Activated CD4-positive, alpha-beta T cell treated with anti-CD3 and anti-CD28 coated beads, Interleukin-10, Interleukin-2, amounts not matched to agents 100 ng/mL and 50 ng/mL, durations not matched to agents 16 hours and 8 hours (primary cell): ENCODE measurements at regions not wholly inside any gene's neighbourhood (a gene's known extent, or its start where the extent isn't known, plus 50 kb on each side); places are given as distances from the start of the nearest gene placed in this dataset.
A peak's percentile ranks its signal among the peaks of the same experiment; 100 is the strongest.
"Not testable (repeated sequence)": the region's sequence is repeated elsewhere in the genome, so short reads cannot be mapped to it uniquely, and the experiment has no call there.

Source experiments
- DNase-seq: peaks from one replicate; pipeline ENCODE4 v3.0.0-alpha.2; 2020

- no peak for DNase-seq
These were observed 200.4 kb downstream of the FOXD2 start for GRCh38 chr1:47638240-47638639.

GRCh38 chr1:47638713-47639112 is 200.9 kb downstream of the FOXD2 start:
- no peak for DNase-seq

GRCh38 chr1:47643306-47644211 is 205.7 kb downstream of the FOXD2 start:
- no peak for DNase-seq

- no peak for DNase-seq
These were observed 206.3 kb downstream of the FOXD2 start for GRCh38 chr1:47644212-47644573.

GRCh38 chr1:47645151-47645550 is 207.3 kb downstream of the FOXD2 start:
- DNase-seq, result no peak

- no peak for DNase-seq
These were observed 208.8 kb downstream of the FOXD2 start for GRCh38 chr1:47646676-47647075.

- DNase-seq, result no peak
These were observed 209.5 kb downstream of the FOXD2 start for GRCh38 chr1:47647327-47647845.

GRCh38 chr1:47650205-47650604 is 212.4 kb downstream of the FOXD2 start:
- DNase-seq, result no peak

- DNase-seq, result no peak
These were observed 212.8 kb downstream of the FOXD2 start for GRCh38 chr1:47650611-47651010.

- DNase-seq, result no peak
These were observed 213.7 kb downstream of the FOXD2 start for GRCh38 chr1:47651311-47652089.

- DNase-seq, result no peak
These were observed 217.9 kb downstream of the FOXD2 start for GRCh38 chr1:47655521-47656300.

GRCh38 chr1:47656719-47657685 is 219.2 kb downstream of the FOXD2 start:
- no peak for DNase-seq

GRCh38 chr1:47658161-47658920 is 220.5 kb downstream of the FOXD2 start:
- DNase-seq, result no peak

GRCh38 chr1:47659146-47659545 is 221.3 kb downstream of the FOXD2 start:
- no peak for DNase-seq

- no peak for DNase-seq
These were observed 222.8 kb downstream of the FOXD2 start for GRCh38 chr1:47660622-47661021.

- DNase-seq, result no peak
These were observed 223.2 kb downstream of the FOXD2 start for GRCh38 chr1:47661040-47661439.

- DNase-seq, result no peak
These were observed 224.2 kb downstream of the FOXD2 start for GRCh38 chr1:47662068-47662467.

GRCh38 chr1:47663286-47663685 is 225.4 kb downstream of the FOXD2 start:
- peak; percentile 58 for DNase-seq

GRCh38 chr1:47664356-47664755 is 226.5 kb downstream of the FOXD2 start:
- DNase-seq, result no peak

- DNase-seq, result not testable (repeated sequence)
These were observed 227.1 kb downstream of the FOXD2 start for GRCh38 chr1:47664896-47665295.

- DNase-seq, result no peak
These were observed 231.3 kb downstream of the FOXD2 start for GRCh38 chr1:47669081-47669585.
